T47D (cell line): ENCODE measurements at regions not wholly inside any gene's neighbourhood (a gene's known extent, or its start where the extent isn't known, plus 50 kb on each side); places are given as distances from the start of the nearest gene placed in this dataset.
"Not testable (repeated sequence)": the region's sequence is repeated elsewhere in the genome, so short reads cannot be mapped to it uniquely, and the experiment has no call there.

Experiments used
- DNase-seq, 2 experiments: peaks; one replicate each; pipeline versions ENCODE4 v3.0.0 to v3.0.0-alpha.2; 2011 to 2012; ENCODE audit warnings: low read depth in 1 of 2, low spot score in 1 of 2
- JUND ChIP-seq: IDR thresholded peaks from 2 replicates; pipeline ENCODE4 v1.6.1; 2012; ENCODE audit warnings: low read depth
- in situ Hi-C: cut with HindIII; loops from 2 replicates; pipeline ENCODE4 v1.10.0; 2016; ENCODE audit warnings: low sequenced_read_pairs, low pct_unique_long_range_greater_than_20kb

GRCh38 chr15:25596644-25597562, 158.1 kb upstream of the UBE3A start:
- peak; percentile 21 to 53 for DNase-seq
- TF ChIP-seq JUND = no peak
- in situ Hi-C loops = no loop called here

GRCh38 chr15:25587616-25588340, 149.0 kb upstream of the UBE3A start:
- in situ Hi-C loops = no loop called here

GRCh38 chr15:25582886-25583285, 144.1 kb upstream of the UBE3A start:
- DNase-seq = no peak
- in situ Hi-C loops = no loop called here

More at GRCh38 chr15:25587616-25588340, 149.0 kb upstream of the UBE3A start:
- DNase-seq = peak in 1 of 2 experiments; percentile 55
- no peak for TF ChIP-seq JUND

GRCh38 chr15:25579127-25579526, 140.3 kb upstream of the UBE3A start:
- DNase-seq = no peak
- no peak for TF ChIP-seq JUND
- in situ Hi-C loops = no loop called here

More at GRCh38 chr15:25582886-25583285, 144.1 kb upstream of the UBE3A start:
- no peak for TF ChIP-seq JUND

- in situ Hi-C loops = no loop called here
- no peak for DNase-seq
- TF ChIP-seq JUND = no peak
Observed at GRCh38 chr15:25572191-25572590, 133.4 kb upstream of the UBE3A start.

GRCh38 chr15:25568751-25569150, 129.9 kb upstream of the UBE3A start:
- no peak for TF ChIP-seq JUND
- in situ Hi-C loops = no loop called here
- DNase-seq = peak in 1 of 2 experiments; percentile 44

- DNase-seq, in situ Hi-C loops: not testable (repeated sequence)
Observed at GRCh38 chr15:25566545-25566944, 127.7 kb upstream of the UBE3A start.

- TF ChIP-seq JUND = no peak
- DNase-seq = no peak
- in situ Hi-C loops = no loop called here
Observed at GRCh38 chr15:25565470-25566264, 126.8 kb upstream of the UBE3A start.

GRCh38 chr15:25563596-25563995, 124.8 kb upstream of the UBE3A start:
- in situ Hi-C loops = no loop called here
- no peak for DNase-seq
- no peak for TF ChIP-seq JUND

GRCh38 chr15:25557926-25558325, 119.1 kb upstream of the UBE3A start:
- no peak for TF ChIP-seq JUND
- DNase-seq = no peak
- in situ Hi-C loops = no loop called here

GRCh38 chr15:25556136-25556535, 117.3 kb upstream of the UBE3A start:
- in situ Hi-C loops = no loop called here
- TF ChIP-seq JUND = no peak
- no peak for DNase-seq

GRCh38 chr15:25554640-25555039, 115.8 kb upstream of the UBE3A start:
- in situ Hi-C loops = no loop called here
- DNase-seq = no peak
- TF ChIP-seq JUND = no peak
